ENCODE measurements at regions not wholly inside any gene's neighbourhood (a gene's known extent, or its start where the extent isn't known, plus 50 kb on each side); places are given as distances from the start of the nearest gene placed in this dataset.
A peak's percentile ranks its signal among the peaks of the same experiment; 100 is the strongest.

- Histone ChIP-seq H4K91ac (replicated peaks; ENCODE audit: insufficient read length, low read length) (no peak overlapping the region), H3K27ac (ENCODE audit: low read depth, low read length) (no peak overlapping the region), H4K20me1 (replicated peaks in 1 of 2; ENCODE audit: control insufficient read depth in 1 of 2, insufficient read depth in 2 of 2, low read length in 2 of 2) (no peaks in the 10 kb centered on the region), H3K79me1 (ENCODE audit: low read depth, low read length) (no peaks in the 10 kb centered on the region), H3K56ac (replicated peaks; ENCODE audit: insufficient read length, low read depth, low read length) (no peak overlapping the region), H2BK12ac (ENCODE audit: low read depth, low read length) (no peak overlapping the region), H3K4ac (replicated peaks; ENCODE audit: insufficient read length, low read depth, low read length) (no peak overlapping the region), H2BK120ac (replicated peaks; ENCODE audit: low read depth, low read length) (no peak overlapping the region), H3K4me3 (ENCODE audit: extremely low read depth in 1 of 4, insufficient read depth in 2 of 4, low read depth in 3 of 4, low read length in 4 of 4) (no peak overlapping the region), H3K79me2 (ENCODE audit: control insufficient read depth in 1 of 2, insufficient read depth in 2 of 2, low read length in 2 of 2) (no peaks in the 10 kb centered on the region), H3K23ac (ENCODE audit: insufficient read length) (no peak overlapping the region), H3K27me3 (replicated peaks in 1 of 4; ENCODE audit: control insufficient read depth in 3 of 4, extremely low read depth in 1 of 4, insufficient read depth in 3 of 4, low read length in 3 of 4) (no peaks in the 10 kb centered on the region), H3K9me3 (ENCODE audit: insufficient read depth in 2 of 2, low read depth in 1 of 2, low read length in 1 of 2) (no peaks in the 10 kb centered on the region), H4K5ac (ENCODE audit: insufficient read length, low read depth, low read length) (no peak overlapping the region), H2BK20ac (ENCODE audit: low read length) (no peak overlapping the region), H3K36me3 (ENCODE audit: control insufficient read depth in 2 of 4, insufficient read depth in 4 of 4, low read length in 3 of 4) (no peaks in the 10 kb centered on the region), H3K4me2 (ENCODE audit: insufficient read depth in 1 of 2, low read depth in 2 of 2, low read length in 2 of 2) (no peak overlapping the region), H2AK5ac (ENCODE audit: low read depth, low read length) (no peak overlapping the region), H2BK15ac (ENCODE audit: low read length) (no peak overlapping the region), H2BK5ac (ENCODE audit: low read depth, low read length) (no peak overlapping the region), H3K9ac (replicated peaks in 1 of 4; ENCODE audit: extremely low read depth in 1 of 4, low read depth in 3 of 4, low read length in 3 of 4) (no peak overlapping the region), H3K23me2 (ENCODE audit: low read depth, low read length) (no peaks in the 10 kb centered on the region; the same call in 1 of the 2 replicates), H3K14ac (ENCODE audit: insufficient read length) (no peak overlapping the region), H2AFZ (ENCODE audit: low read length) (peak overlapping the region; percentile 56; the same call in 1 of the 2 replicates), H3K18ac (ENCODE audit: extremely low read depth, low read length) (no peak overlapping the region), H3K4me1 (replicated peaks in 1 of 4; ENCODE audit: control insufficient read depth in 3 of 4, insufficient read depth in 4 of 4, low read length in 3 of 4) (peaks cover 0 to 9% (median 2%) of the 10 kb centered on the region in 4 experiments; a peak in 2 of 7 replicates), H4K8ac (ENCODE audit: extremely low read depth, insufficient read depth, low read length) (no peak overlapping the region)
- DNase-seq (ENCODE audit: low read depth in 1 of 2, low spot score in 2 of 2) (no peak), FAIRE-seq (no peak)
- TF ChIP-seq CEBPB (IDR thresholded peaks at IDR 0.05; ENCODE audit: low read depth, low read length), result peak; percentile 65; the same call in 1 of the 2 replicates
- no peak for TF ChIP-seq GABPA (IDR thresholded peaks at IDR 0.05; ENCODE audit: borderline replicate concordance, insufficient read depth, low read length)
- ChIA-PET CTCF (ENCODE audit: partially characterized antibody) (interaction anchor here (0.8 to 3.4 kb wide), 3 partner anchors 13 to 289 kb away, joined by 3 to 12 read pairs (median 3); no protein-coding TSS in a partner anchor), POLR2A (ENCODE audit: partially characterized antibody) (no interaction called here)
- 84% methylated on average over 3 of the region's 3 CpGs; no CpG with 5 or more reads in 1 of the 2 experiments for WGBS, 2 experiments (ENCODE audit: extremely low coverage in 1 of 2, insufficient coverage in 1 of 2, insufficient read length in 1 of 2, insufficient replicate concordance in 2 of 2, low coverage in 1 of 2, low lambda C conversion rate in 2 of 2, missing lambda C conversion rate in 1 of 2)
Measured at GRCh38 chr9:14478175-14479162, 164.5 kb upstream of the NFIB start.
